HG03460 (cell line): ENCODE measurements at regions not wholly inside any gene's neighbourhood (a gene's known extent, or its start where the extent isn't known, plus 50 kb on each side); places are given as distances from the start of the nearest gene placed in this dataset.
"Not testable (repeated sequence)": the region's sequence is repeated elsewhere in the genome, so short reads cannot be mapped to it uniquely, and the experiment has no call there.

Source experiments
- ATAC-seq: cut with Tn5 transposase; IDR thresholded peaks from one replicate; pipeline ENCODE4 v1.9.1; 2021; ENCODE audit not compliant: unreplicated experiment

- ATAC-seq, result no peak
These were observed 1647.4 kb upstream of the CDH9 start for GRCh38 chr5:28685794-28686193.

- no peak for ATAC-seq
These were observed 1640.5 kb upstream of the CDH9 start for GRCh38 chr5:28678899-28679298.

GRCh38 chr5:28666110-28666509, 1627.7 kb upstream of the CDH9 start:
- no peak for ATAC-seq

GRCh38 chr5:28648108-28648507, 1609.7 kb upstream of the CDH9 start:
- ATAC-seq, result no peak

GRCh38 chr5:28632607-28633006, 1594.2 kb upstream of the CDH9 start:
- ATAC-seq, result no peak

- ATAC-seq, result no peak
These were observed 1565.5 kb upstream of the CDH9 start for GRCh38 chr5:28603869-28604268.

GRCh38 chr5:28602429-28602828, 1564.0 kb upstream of the CDH9 start:
- no peak for ATAC-seq

- not testable (repeated sequence) for ATAC-seq
These were observed 1558.3 kb upstream of the CDH9 start for GRCh38 chr5:28596707-28597106.

GRCh38 chr5:28580616-28581015, 1542.2 kb upstream of the CDH9 start:
- ATAC-seq, result no peak

- ATAC-seq, result no peak
These were observed 1537.6 kb upstream of the CDH9 start for GRCh38 chr5:28576022-28576421.

- ATAC-seq, result no peak
These were observed 1537.0 kb upstream of the CDH9 start for GRCh38 chr5:28575368-28575767.

- ATAC-seq, result no peak
These were observed 1536.2 kb upstream of the CDH9 start for GRCh38 chr5:28574606-28575005.

- ATAC-seq, result no peak
These were observed 1528.7 kb upstream of the CDH9 start for GRCh38 chr5:28567048-28567447.

GRCh38 chr5:28561522-28561921, 1523.1 kb upstream of the CDH9 start:
- no peak for ATAC-seq

GRCh38 chr5:28558196-28558595, 1519.8 kb upstream of the CDH9 start:
- ATAC-seq, result no peak

- ATAC-seq, result no peak
These were observed 1518.7 kb upstream of the CDH9 start for GRCh38 chr5:28557114-28557513.

GRCh38 chr5:28549588-28549987, 1511.2 kb upstream of the CDH9 start:
- ATAC-seq, result no peak

GRCh38 chr5:28548856-28549255, 1510.5 kb upstream of the CDH9 start:
- no peak for ATAC-seq

GRCh38 chr5:28544501-28544900, 1506.1 kb upstream of the CDH9 start:
- no peak for ATAC-seq

GRCh38 chr5:28543473-28544098, 1505.2 kb upstream of the CDH9 start:
- ATAC-seq, result no peak

- no peak for ATAC-seq
These were observed 1504.6 kb upstream of the CDH9 start for GRCh38 chr5:28542987-28543386.

GRCh38 chr5:28523888-28524635, 1485.7 kb upstream of the CDH9 start:
- ATAC-seq, result no peak

- no peak for ATAC-seq
These were observed 1485.0 kb upstream of the CDH9 start for GRCh38 chr5:28523416-28523815.
